Choroid plexus epithelial cell (primary cell): ENCODE measurements at regions not wholly inside any gene's neighbourhood (a gene's known extent, or its start where the extent isn't known, plus 50 kb on each side); places are given as distances from the start of the nearest gene placed in this dataset.

ENCODE experiments used
- DNase-seq: peaks from one replicate; pipeline ENCODE4 v3.0.0-alpha.2; 2010; ENCODE audit warnings: low read depth
- H3K4me3 ChIP-seq: 2 replicates; pipeline ENCODE4 v1.5.1; 2011; ENCODE audit warnings: low read depth, mild to moderate bottlenecking, control low read depth, low read length, moderate library complexity
- CTCF ChIP-seq: conservative IDR thresholded peaks from 2 replicates; pipeline ENCODE4 v1.5.1; 2011; ENCODE audit warnings: low read depth, mild to moderate bottlenecking, control low read depth, inconsistent platforms, low read length, moderate library complexity

- TF ChIP-seq CTCF, result no peak
- no peak for DNase-seq
- H3K4me3 ChIP-seq, result no peak overlapping the region
Measured at GRCh38 chr12:59194794-59195193, 274.5 kb upstream of the LRIG3 start.

- no peak overlapping the region for H3K4me3 ChIP-seq
- TF ChIP-seq CTCF, result no peak
- DNase-seq, result no peak
Measured at GRCh38 chr12:59193476-59194050, 273.3 kb upstream of the LRIG3 start.

- DNase-seq, result no peak
- H3K4me3 ChIP-seq, result no peak overlapping the region
- TF ChIP-seq CTCF, result no peak
Measured at GRCh38 chr12:59191372-59191771, 271.1 kb upstream of the LRIG3 start.

- no peak for TF ChIP-seq CTCF
- no peak for DNase-seq
- no peak overlapping the region for H3K4me3 ChIP-seq
Measured at GRCh38 chr12:59186451-59186850, 266.1 kb upstream of the LRIG3 start.

GRCh38 chr12:59185295-59185694 is 265.0 kb upstream of the LRIG3 start:
- DNase-seq, result no peak
- no peak for TF ChIP-seq CTCF
- no peak overlapping the region for H3K4me3 ChIP-seq

- peak; percentile 13 for DNase-seq
- H3K4me3 ChIP-seq, result no peak overlapping the region
- TF ChIP-seq CTCF, result no peak
Measured at GRCh38 chr12:59182658-59183455, 262.6 kb upstream of the LRIG3 start.

- H3K4me3 ChIP-seq, result no peak overlapping the region
- TF ChIP-seq CTCF, result no peak
Measured at GRCh38 chr12:59182191-59182590, 261.9 kb upstream of the LRIG3 start.

More at GRCh38 chr12:59182191-59182590, 261.9 kb upstream of the LRIG3 start:
- DNase-seq, result peak; percentile 41
